ENCODE measurements at regions not wholly inside any gene's neighbourhood (a gene's known extent, or its start where the extent isn't known, plus 50 kb on each side); places are given as distances from the start of the nearest gene placed in this dataset.

- no peak for TF ChIP-seq CTCF (IDR thresholded peaks at IDR 0.05)
- no peak for TF ChIP-seq EZH2 (IDR thresholded peaks at IDR 0.05)
Observed at GRCh38 chr2:129710670-129711495, 268.6 kb upstream of the RAB6C start.

All from neural progenitor cell (in vitro differentiated cells).